GM19099 (cell line): ENCODE measurements at regions not wholly inside any gene's neighbourhood (a gene's known extent, or its start where the extent isn't known, plus 50 kb on each side); places are given as distances from the start of the nearest gene placed in this dataset.

Experiments
- POLR2A ChIP-seq: IDR thresholded peaks from 3 replicates; pipeline ENCODE4 v1.6.1; 2011; ENCODE audit warnings: low read depth; ENCODE audit not compliant: insufficient read length; ENCODE audit errors: extremely low read depth

DNA sequence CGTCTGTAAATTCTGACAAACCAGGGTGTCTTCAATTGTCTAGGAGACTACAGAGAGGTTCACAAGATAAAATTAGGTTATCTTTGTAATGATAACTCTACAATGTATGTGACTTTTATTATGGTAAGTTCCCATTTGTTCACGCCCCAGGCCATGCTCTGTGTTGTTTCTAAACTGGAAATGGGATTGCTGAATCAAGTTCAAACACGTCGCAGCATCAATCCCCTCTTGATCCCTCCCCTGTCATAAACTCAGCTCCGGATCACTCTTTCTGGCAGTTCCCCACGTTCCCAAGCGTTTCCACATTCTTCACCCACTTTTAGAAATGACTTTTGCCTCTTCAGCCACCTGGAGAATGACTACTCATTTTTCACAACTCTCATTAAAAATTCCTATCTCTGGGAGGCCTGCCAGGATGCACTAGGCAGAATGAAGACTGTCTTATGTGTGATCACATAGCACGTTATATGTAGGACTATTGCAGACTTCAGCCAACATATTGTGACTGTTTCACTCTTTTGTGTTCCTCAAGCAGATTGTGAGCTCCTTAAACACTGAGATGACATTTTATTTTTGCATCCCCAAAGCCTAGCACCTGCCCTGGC, 1124.2 kb upstream of the WWC1 start:
- TF ChIP-seq POLR2A, result no peak

DNA sequence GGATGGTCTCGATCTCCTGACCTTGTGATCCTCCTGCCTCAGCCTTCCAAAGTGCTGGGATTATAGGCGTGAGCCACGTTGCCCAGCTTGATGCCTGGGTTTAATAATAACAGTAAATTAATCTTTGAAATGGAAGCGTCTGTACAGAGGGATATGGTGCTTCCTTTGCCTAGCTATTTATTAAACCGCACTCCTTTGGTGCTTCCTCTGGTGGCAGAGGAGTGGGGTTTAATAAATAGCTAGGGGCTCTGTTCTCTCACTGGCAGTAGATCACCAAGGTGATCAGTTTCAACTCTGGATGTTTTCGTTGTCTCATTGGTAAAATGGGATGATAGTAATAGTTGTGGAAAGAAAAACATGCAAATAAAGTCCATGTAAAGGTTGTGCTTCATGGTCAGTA, 1122.5 kb upstream of the WWC1 start:
- no peak for TF ChIP-seq POLR2A

DNA sequence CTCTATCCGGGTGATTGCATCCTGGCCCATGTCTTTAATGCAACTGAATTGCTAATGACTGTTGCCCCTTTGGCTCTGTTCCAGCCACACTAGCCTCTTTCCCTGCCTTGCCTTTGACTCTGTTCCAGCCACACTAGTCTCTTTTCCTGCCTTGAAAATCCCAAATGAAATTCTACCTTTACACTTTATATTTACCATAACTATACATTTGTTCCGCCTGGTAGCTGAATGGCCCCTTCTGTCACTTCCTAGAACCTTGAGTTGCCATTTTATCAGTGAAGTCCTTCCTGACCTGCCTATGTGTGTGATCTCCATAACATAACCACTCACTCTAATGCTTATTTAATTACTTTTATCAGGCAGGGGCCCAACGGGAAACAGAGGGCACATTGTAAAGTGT, 1120.4 kb upstream of the WWC1 start:
- TF ChIP-seq POLR2A, result no peak

DNA sequence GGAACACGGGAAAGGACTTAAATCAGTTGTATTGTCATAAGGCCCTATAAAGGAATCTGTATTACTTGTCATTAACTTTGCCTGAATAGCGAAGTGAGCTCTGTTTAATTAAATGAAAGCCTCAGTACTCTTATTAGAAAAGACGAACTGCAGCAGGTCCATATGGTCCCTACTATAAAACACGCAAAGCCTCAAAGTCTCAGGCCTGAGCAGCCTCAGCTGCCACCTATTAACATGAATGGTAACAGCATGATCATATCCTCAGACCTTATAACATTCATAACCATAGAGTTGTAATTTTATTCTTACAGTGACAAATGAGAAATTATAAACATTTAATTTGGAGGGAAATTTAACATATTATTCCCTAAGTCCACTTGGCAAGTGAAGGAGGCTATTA, 1113.7 kb upstream of the WWC1 start:
- no peak for TF ChIP-seq POLR2A

DNA sequence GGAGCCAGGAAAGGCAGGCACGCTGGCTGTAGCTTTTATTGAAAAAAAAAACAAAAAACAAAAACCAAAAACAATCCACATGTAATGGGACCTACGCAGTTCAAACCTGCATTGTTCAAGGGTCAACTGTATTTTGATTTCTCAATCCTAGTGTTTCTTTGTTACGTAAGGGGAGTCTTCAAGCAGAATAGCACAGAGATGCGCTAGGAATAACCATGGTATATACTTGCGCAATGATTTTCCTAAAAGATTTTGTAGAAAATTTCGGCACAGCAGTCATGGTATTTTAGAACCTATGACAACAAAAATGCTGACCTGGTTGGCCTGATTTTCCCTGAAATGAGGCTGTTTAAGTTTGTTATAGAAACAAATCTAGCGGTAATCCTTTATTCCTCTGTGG, 1110.5 kb upstream of the WWC1 start:
- TF ChIP-seq POLR2A, result no peak

DNA sequence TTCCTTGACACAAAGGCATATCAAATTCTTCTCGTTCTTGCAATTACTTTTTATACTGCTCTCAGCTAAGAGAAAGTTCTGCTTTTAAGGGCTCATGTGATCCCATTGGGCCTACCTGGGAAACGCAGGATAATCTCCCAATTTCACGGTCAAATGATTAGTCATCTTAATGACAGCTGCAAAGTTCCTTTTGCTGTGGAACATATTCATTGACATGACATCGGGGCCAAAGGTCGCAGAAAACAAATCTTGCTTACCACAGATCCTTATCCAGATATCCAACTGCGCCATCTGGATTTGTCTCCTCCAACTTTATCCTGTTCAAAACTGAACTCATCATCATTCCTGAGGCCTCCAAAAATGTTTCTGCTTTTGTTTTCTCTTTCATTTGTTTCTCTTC, 1085.6 kb upstream of the WWC1 start:
- no peak for TF ChIP-seq POLR2A

DNA sequence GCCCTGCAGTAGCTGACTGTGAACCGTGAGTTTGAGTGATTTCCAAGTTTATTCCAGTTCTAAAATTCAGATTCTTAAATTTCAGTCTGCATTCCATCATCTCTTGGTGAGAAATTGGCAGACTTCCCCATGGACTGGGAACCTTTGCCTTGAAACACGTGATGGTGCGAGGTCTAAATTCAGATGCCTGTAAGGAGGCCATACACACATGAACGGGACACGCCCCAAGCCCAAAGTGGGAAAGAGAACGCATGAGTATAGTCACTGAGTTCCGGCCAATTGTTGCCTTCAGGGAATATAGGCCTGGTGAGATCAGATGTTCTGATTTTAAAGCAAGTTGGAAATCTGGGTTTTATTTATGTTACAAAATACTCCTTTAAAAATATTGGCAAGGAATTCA, 1084.4 kb upstream of the WWC1 start:
- no peak for TF ChIP-seq POLR2A

DNA sequence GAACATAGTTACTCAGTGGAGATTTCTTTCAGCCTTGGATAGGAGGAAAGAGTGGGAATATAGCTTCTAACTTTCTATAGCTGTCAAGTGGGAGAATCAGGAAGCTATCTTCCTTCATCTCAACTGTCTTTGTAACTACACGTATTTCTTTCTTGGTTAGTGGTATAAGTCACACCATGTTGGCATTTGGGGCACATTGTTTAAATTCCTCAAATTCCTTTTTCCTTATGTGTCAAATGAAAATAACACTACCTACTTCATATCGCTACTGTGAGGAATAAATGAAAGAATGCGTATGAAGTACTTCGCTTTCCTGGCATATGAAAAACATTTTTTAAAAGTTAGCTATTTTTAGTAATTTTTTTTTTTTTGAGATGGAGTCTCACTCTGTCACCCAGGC, 1082.5 kb upstream of the WWC1 start:
- no peak for TF ChIP-seq POLR2A

DNA sequence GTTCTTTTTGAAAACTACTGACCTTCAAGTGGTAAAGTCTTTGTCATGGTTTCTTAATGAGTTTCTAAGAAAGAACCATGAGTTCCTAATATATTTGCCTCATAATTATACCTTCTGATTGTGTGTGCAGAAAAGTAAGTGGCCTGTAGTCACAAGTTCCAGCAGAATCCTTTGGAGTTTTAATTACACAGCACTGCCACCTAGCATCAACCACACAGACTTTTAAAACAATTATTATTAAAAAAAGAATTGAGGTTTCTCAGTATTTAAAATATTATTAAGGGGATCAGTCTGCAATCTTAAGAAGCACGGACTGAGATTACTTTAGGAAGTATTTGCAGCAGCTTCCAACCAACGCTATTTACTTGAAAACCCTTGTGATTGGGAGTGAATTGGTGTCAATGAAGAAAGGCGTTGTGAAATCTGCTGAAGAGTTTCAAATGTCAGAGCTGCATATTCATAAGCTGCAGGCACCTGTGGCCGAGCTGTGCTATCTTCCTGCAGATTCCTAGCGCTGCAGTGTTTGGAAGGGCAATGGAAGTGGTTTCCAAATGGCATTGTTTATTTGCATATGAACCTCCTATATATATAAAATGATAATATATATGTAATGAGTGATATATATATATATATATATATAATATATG, 1074.2 kb upstream of the WWC1 start:
- TF ChIP-seq POLR2A, result no peak

DNA sequence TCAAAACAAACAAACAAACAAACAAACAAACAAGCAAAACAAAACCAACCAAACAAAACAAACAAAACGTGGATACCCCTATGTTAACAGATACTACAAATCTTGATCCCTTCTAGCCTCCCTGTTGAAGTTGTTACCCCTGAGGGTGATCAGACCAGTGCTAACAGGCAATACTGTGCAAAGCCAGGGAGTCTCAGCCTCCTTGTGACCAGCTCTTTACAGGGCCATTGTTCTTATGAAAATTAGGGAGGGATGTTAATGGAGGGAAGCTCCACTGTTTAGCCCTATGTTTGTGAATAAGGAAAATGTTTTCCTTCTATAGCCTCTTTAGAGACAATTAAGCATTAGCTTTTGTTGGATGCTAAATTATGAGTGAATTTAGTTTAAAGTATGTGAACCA, 1072.1 kb upstream of the WWC1 start:
- no peak for TF ChIP-seq POLR2A

DNA sequence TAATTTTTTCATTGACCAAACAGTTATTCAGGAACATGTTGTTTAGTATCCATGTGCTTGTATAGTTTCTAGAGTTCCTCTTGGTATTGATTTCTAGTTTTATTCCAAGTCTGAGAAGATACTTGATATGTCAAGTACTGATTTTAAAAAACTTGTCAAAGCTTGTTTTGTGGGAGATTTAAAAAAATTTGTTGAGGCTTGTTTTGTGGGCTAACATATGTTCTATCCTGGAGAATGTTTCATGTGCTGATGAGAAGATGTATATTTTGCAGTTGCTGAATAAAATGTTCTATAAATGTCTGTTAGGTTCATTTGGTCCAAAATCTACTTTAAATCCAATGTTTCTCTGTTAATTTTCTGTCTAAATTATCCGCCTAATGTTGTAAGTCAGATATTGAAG, 1065.1 kb upstream of the WWC1 start:
- TF ChIP-seq POLR2A, result no peak

DNA sequence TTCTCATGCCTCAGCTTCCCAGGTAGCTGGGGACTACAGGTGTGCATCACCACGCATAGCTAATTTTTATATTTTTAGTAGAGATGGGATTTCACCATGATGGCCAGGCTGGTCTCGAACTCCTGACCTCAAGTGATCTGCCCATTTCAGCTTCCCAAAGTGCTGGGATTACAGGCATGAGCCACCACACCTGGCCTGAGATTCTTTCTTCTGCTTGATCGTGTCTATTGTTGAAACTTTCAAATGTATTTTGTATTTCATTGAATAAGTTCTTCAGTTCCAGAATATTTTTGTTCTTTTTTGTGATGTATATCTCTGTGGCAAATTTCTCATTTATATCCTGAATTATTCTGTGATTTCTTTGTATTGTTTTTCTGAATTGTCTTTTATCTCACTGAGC, 1063.3 kb upstream of the WWC1 start:
- TF ChIP-seq POLR2A, result no peak

DNA sequence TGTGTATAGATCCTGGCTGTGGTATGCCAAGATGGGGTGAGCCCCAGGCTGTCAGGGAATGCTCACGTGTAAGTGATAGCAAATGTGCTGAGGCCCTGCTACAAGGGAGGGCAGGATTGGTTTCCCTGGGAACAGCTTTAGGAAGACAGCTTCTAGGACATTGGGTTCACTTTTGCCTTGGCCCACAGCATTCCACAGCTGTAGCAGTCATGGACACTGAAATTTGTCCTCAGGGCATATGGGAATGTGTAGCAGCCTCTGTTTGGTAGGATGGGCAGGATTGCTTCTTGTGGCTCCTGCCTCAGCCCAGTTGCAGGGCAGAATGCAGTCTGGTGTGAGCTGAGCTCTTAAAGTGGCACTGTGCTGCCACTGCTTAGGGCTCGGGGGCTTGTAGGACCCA, 1061.7 kb upstream of the WWC1 start:
- TF ChIP-seq POLR2A, result no peak

DNA sequence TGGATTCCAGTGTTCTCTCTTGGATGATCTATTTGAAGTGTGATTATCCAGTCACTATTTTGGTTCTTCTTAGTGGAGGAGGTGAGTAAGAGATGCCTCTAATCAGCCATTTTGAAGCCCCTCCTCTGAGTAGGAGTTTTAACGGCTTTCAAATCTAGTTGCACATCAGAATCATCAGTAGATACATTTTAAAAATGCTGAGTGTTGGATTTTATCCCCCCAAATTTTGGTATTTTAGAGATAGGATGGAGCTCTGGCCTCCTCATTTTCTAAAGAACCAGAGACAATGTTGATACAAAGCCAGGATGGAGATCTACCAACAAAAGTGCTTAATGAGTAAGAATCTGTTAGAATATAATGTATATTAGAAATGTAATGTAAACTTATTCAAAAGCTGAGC, 1061.0 kb upstream of the WWC1 start:
- TF ChIP-seq POLR2A, result no peak

DNA sequence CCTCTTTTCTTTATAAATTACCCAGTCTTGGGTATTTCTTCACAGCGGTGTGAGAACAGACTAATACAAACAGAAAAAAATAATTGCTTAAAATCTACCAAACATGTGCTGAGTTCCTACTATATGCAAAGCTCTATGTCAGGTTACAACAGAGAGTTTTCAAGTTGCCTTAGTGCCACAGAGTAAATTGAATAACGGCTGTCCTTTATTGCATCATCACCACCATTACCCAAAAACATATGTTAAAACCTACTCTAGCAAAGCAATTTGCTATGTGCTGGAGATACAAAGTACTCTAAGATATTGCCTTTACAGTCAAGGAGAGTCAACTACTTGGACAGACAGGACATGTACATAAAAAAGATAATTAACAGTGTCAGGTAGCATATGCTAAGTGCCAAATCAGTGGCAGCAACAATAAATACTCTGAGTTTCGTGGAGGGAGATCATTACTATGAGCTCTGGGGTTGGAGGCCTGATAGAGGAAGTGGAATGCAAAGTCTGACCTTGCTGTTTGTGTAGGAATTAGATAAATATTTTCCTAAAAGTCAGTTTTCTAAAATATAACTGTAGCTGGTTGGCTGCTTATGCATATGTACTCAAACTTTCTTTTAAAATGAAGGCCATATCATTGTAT, 1058.7 kb upstream of the WWC1 start:
- TF ChIP-seq POLR2A, result no peak

DNA sequence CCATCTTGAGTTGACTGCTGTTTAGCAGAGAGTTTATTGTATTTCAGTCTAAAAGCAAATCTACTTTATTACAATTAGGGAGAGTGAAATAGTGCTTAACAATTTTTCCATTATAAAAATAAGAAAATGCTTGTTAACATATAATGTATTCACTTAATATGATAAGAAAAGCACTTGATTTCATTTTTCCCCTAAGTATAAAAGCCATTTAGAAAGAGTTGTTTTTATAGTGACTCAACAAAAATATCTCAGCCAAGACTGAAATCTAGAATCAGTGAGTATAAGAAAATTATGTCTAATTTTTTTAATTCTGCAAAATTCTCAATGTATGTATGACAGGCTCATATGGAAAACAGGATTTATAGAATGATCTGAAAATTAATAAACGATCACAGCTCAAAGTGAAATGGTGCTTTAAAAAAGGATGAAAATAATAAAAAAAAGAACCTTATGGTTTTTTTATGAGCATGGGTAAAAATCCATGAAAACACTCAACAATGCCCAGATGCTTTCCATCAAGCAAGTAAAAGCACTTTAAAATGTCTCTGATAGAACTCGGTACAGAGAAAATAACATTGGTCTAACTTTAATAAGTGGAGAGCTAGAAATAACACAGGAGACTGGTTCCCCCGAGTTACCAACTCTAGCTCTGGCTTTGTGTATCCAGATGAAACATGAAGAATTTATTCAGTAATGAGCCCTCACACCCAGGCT, 1057.8 kb upstream of the WWC1 start:
- no peak for TF ChIP-seq POLR2A
